Activated naive CD4-positive, alpha-beta T cell treated with anti-CD3 and anti-CD28 coated beads, Interleukin-2, amount 10 ng/mL, durations not matched to agents 7 days and 5 days (primary cell): ENCODE measurements at regions not wholly inside any gene's neighbourhood (a gene's known extent, or its start where the extent isn't known, plus 50 kb on each side); places are given as distances from the start of the nearest gene placed in this dataset.
"Not testable (repeated sequence)": the region's sequence is repeated elsewhere in the genome, so short reads cannot be mapped to it uniquely, and the experiment has no call there.

Experiments used
- CTCF ChIA-PET: fragments of 350-600 bp; sonication (Branson Sonifier 250); formaldehyde crosslinking; loops from one replicate; lab custom pipeline; 2021; ENCODE audit warnings: antibody characterized with exemption; lab: Charles Lee
- DNase-seq: peaks from one replicate; pipeline ENCODE4 v3.0.0-alpha.2; 2020
- H3K27ac Mint-ChIP-seq: one replicate; pipeline ENCODE4 v1.8.0; 2021; ENCODE audit warnings: mild to moderate bottlenecking, moderate library complexity, mixed read lengths
- H3K27me3 Mint-ChIP-seq: one replicate; pipeline ENCODE4 v1.8.0; 2021; ENCODE audit warnings: mild to moderate bottlenecking, mixed read lengths
- H3K36me3 Mint-ChIP-seq: one replicate; pipeline ENCODE4 v1.8.0; 2021; ENCODE audit warnings: mixed read lengths
- H3K4me1 Mint-ChIP-seq: one replicate; pipeline ENCODE4 v1.8.0; 2021; ENCODE audit warnings: mixed read lengths
- H3K4me3 Mint-ChIP-seq: one replicate; pipeline ENCODE4 v1.8.0; 2021; ENCODE audit warnings: mild to moderate bottlenecking, moderate library complexity, mixed read lengths
- H3K9me3 Mint-ChIP-seq: one replicate; pipeline ENCODE4 v1.8.0; 2021; ENCODE audit warnings: mixed read lengths

DNA sequence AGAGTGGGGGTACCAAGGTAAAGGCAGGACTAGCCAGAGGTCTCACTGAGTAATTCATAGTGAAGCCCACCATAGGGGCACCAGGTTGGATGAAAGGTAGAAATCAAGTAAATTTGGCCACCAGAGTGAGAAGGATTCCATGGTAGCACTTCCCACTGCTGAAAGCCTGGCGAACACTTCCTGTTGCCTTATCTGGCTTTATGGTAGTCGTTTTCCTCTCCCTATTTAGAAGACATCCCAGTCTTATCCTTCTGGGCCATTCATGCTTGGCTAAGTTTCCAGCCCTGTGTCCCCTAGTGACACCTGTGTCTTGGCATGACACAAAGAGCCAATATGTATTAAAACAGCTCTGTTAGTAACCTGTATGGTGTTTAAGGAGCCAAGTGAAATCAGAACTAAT is 74.3 kb upstream of the SIPA1L2 start:
- no peaks in the 10 kb centered on the region for H3K27me3 Mint-ChIP-seq
- no peaks in the 10 kb centered on the region for H3K4me1 Mint-ChIP-seq
- H3K4me3 Mint-ChIP-seq = no peak overlapping the region
- no peak for DNase-seq
- H3K9me3 Mint-ChIP-seq = no peaks in the 10 kb centered on the region
- H3K27ac Mint-ChIP-seq = no peak overlapping the region
- CTCF ChIA-PET = no interaction called here
- H3K36me3 Mint-ChIP-seq = no peaks in the 10 kb centered on the region

GRCh38 chr1:232704694-232705680 is 75.1 kb upstream of the SIPA1L2 start:
- Mint-ChIP-seq H3K36me3 (no peaks in the 10 kb centered on the region), H3K27me3 (no peaks in the 10 kb centered on the region), H3K27ac (no peak overlapping the region), H3K4me3 (no peak overlapping the region), H3K4me1 (no peaks in the 10 kb centered on the region), H3K9me3 (no peaks in the 10 kb centered on the region)
- no peak for DNase-seq
- CTCF ChIA-PET = no interaction called here

- no peak overlapping the region for H3K4me3 Mint-ChIP-seq
These were observed 76.1 kb upstream of the SIPA1L2 start for GRCh38 chr1:232705815-232706575.

GRCh38 chr1:232707142-232707541 is 77.2 kb upstream of the SIPA1L2 start:
- no peaks in the 10 kb centered on the region for H3K4me1 Mint-ChIP-seq
- H3K27ac Mint-ChIP-seq = no peak overlapping the region
- no peak for DNase-seq
- H3K36me3 Mint-ChIP-seq = no peaks in the 10 kb centered on the region
- no peaks in the 10 kb centered on the region for H3K9me3 Mint-ChIP-seq
- no peaks in the 10 kb centered on the region for H3K27me3 Mint-ChIP-seq
- no peak overlapping the region for H3K4me3 Mint-ChIP-seq
- CTCF ChIA-PET = no interaction called here

More at GRCh38 chr1:232705815-232706575, 76.1 kb upstream of the SIPA1L2 start:
- no peaks in the 10 kb centered on the region for H3K4me1 Mint-ChIP-seq
- no peak for DNase-seq
- H3K27ac Mint-ChIP-seq = no peak overlapping the region
- CTCF ChIA-PET = no interaction called here
- H3K9me3 Mint-ChIP-seq = no peaks in the 10 kb centered on the region
- H3K36me3 Mint-ChIP-seq = no peaks in the 10 kb centered on the region
- no peaks in the 10 kb centered on the region for H3K27me3 Mint-ChIP-seq

- H3K36me3 Mint-ChIP-seq = no peaks in the 10 kb centered on the region
- no peak overlapping the region for H3K4me3 Mint-ChIP-seq
- H3K9me3 Mint-ChIP-seq = no peaks in the 10 kb centered on the region
- H3K27ac Mint-ChIP-seq = no peak overlapping the region
- H3K4me1 Mint-ChIP-seq = no peaks in the 10 kb centered on the region
- CTCF ChIA-PET = no interaction called here
- peaks cover 3% of the 10 kb centered on the region for H3K27me3 Mint-ChIP-seq
- no peak for DNase-seq
These were observed 79.5 kb upstream of the SIPA1L2 start for GRCh38 chr1:232709386-232709785.

DNA sequence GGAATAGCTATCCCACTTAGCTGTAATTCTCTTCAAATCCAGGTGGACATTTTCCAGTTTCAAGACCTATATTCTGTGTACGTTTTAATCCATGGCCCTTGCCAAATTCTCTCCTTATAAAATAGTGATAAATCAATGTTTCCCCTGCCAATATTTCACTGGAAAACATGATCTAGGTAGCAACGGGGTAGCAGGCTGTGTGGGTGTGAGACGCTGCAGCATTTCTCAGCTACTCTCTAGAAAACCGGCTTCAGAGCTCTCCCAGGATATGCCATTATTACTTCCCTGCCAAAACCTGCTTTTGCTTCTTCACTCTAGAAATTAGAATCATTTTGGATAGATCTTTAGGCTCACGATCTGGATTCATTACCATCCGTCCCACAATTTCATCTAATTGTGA is 82.1 kb upstream of the SIPA1L2 start:
- no peak for DNase-seq
- Mint-ChIP-seq H3K9me3 (no peaks in the 10 kb centered on the region), H3K27ac (no peak overlapping the region), H3K36me3 (no peaks in the 10 kb centered on the region), H3K27me3 (peaks cover 6% of the 10 kb centered on the region), H3K4me3 (no peak overlapping the region), H3K4me1 (no peaks in the 10 kb centered on the region)
- CTCF ChIA-PET = no interaction called here

DNA sequence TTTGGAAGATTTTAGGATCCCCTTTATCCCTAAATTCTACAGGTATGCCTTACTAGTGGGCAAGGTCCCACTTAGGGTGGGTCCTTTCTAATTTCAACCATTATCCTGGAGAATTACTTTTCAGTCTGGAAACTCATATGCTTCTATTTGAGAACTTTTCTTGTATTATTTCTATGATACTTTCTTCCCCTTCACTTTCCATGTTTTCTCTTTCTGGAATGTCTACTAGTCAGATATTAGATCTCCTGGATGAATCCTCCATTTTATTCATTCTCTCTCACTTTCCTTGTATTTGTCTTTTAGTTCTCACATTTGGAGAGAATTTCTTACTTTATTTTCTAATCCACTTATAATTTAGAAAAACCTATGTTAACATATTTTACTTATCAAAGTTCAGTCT is 83.9 kb upstream of the SIPA1L2 start:
- H3K4me3 Mint-ChIP-seq = no peak overlapping the region
- peaks cover 6% of the 10 kb centered on the region for H3K27me3 Mint-ChIP-seq
- H3K9me3 Mint-ChIP-seq = no peaks in the 10 kb centered on the region
- CTCF ChIA-PET = no interaction called here
- H3K27ac Mint-ChIP-seq = no peak overlapping the region
- no peak for DNase-seq
- H3K4me1 Mint-ChIP-seq = no peaks in the 10 kb centered on the region
- no peaks in the 10 kb centered on the region for H3K36me3 Mint-ChIP-seq

DNA sequence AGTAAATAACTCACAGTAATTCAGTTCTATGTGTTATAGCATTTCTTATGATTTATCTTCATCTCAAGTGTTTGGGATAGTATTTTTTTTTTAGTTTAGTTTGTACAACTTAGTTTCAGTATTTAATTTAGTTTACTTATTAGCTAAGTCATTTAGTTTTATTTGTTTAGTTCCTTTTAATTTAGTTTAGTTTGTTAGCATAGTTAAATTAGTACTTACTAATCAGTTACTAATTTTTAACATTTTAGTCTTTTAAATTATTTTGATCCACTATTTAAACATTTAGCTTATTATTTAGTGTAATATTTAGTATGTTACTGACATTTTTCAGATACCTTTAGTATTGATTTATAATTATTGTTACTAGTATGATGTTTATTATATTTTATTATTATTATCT is 85.2 kb upstream of the SIPA1L2 start:
- H3K9me3 Mint-ChIP-seq = no peaks in the 10 kb centered on the region
- H3K36me3 Mint-ChIP-seq = no peaks in the 10 kb centered on the region
- H3K27ac Mint-ChIP-seq = no peak overlapping the region
- CTCF ChIA-PET = no interaction called here
- peaks cover 6% of the 10 kb centered on the region for H3K27me3 Mint-ChIP-seq
- H3K4me3 Mint-ChIP-seq = no peak overlapping the region
- no peaks in the 10 kb centered on the region for H3K4me1 Mint-ChIP-seq
- DNase-seq = no peak

GRCh38 chr1:232717911-232718310 is 87.3 kb upstream of the MAP10 start:
- H3K4me1 Mint-ChIP-seq, H3K36me3 Mint-ChIP-seq, H3K4me3 Mint-ChIP-seq, DNase-seq, H3K9me3 Mint-ChIP-seq, H3K27ac Mint-ChIP-seq, H3K27me3 Mint-ChIP-seq, CTCF ChIA-PET: not testable (repeated sequence)

DNA sequence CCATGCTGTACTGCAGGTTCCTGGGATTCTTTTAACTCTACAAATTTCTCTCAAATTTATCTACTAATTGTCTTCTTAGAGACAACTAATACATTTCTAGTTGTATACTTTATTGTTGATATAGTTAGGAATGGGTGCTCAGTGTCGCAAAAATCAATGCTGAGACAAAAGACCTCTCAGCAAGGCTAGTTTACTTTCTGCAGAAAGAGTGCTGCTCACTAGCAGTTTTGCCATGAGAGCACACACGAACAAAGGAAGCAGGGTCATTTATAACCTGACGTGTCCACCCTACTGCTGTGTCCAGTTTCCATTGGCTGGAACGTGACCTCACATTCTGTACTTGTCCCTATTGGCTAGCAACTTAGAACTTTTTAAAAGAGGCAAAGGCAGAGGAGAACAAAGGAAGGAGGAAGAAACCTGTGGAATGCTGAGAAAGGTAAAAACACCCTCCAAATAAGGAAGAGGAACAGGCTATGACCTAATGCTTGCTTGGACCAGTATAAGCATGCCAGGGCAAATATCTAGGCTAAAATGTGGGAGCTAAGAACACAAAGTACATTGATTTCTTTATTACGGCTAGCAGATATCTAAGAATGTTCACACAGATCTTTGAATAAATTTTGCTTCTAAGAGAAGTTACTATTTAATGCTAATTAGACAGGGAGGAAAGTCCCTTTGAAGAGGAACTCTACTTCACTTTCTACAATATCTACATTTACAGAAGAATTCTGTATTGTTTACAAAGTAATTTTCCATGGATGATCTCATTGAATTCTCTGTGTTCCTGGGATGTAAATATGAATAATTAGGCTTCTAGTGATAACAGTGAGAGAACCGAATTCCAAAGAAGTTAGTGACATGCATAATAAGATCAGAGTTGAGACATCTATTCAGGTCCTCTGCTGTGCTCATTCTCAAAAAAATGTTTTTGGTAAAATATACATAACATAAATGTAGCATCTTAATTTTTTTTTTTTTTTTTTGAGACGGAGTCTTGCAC is 86.0 kb upstream of the MAP10 start:
- no peaks in the 10 kb centered on the region for H3K4me1 Mint-ChIP-seq
- CTCF ChIA-PET = no interaction called here
- H3K9me3 Mint-ChIP-seq = no peaks in the 10 kb centered on the region
- no peak for DNase-seq
- no peaks in the 10 kb centered on the region for H3K36me3 Mint-ChIP-seq
- no peak overlapping the region for H3K4me3 Mint-ChIP-seq
- no peak overlapping the region for H3K27ac Mint-ChIP-seq
- H3K27me3 Mint-ChIP-seq = peaks cover 8% of the 10 kb centered on the region

GRCh38 chr1:232722626-232723025 is 82.6 kb upstream of the MAP10 start:
- H3K27me3 Mint-ChIP-seq = peaks cover 9% of the 10 kb centered on the region

DNA sequence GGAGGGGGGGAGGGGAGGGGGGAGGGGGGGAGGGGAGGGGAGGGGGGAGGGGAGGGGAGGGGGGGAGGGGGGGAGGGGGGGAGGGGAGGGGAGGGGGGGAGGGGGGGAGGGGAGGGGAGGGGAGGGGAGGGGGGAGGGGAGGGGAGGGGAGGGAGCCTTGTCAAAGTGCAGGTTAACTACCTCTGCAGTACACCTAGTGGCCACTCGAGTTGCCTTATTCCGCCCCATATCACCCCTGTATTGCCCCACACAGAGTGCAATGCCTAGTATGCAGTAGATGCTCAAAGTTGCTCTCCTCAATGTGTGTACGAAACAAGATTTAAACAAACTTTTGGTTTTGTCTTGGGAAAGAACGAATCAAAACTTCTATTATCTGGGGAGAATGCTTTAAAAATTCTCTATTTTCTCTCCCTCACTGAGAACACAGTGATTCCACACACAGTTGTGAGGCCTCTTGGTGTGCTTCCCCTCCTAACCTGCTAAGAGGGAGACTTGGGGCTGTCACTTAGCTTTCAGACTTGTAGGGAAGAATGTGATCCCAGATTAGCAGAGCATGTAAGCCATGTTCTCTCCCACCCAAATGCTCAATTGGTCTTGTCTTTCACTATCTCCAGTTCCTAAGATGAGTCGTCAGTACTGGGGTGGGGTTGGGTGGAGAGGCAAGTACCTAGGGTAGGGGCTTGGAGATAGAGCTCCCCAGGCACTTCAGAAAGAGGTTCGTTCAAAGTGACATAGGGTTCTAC is 79.7 kb upstream of the MAP10 start:
- H3K36me3 Mint-ChIP-seq = no peaks in the 10 kb centered on the region
- H3K4me3 Mint-ChIP-seq = no peak overlapping the region
- DNase-seq = no peak
- no peaks in the 10 kb centered on the region for H3K9me3 Mint-ChIP-seq
- H3K4me1 Mint-ChIP-seq = peaks cover 3% of the 10 kb centered on the region
- peaks cover 18% of the 10 kb centered on the region for H3K27me3 Mint-ChIP-seq
- no peak overlapping the region for H3K27ac Mint-ChIP-seq
- CTCF ChIA-PET = no interaction called here

More at GRCh38 chr1:232722626-232723025, 82.6 kb upstream of the MAP10 start:
- H3K36me3 Mint-ChIP-seq = no peaks in the 10 kb centered on the region
- H3K27ac Mint-ChIP-seq = no peak overlapping the region
- DNase-seq = no peak
- CTCF ChIA-PET = no interaction called here
- peaks cover 3% of the 10 kb centered on the region for H3K4me1 Mint-ChIP-seq
- H3K4me3 Mint-ChIP-seq = no peak overlapping the region
- no peaks in the 10 kb centered on the region for H3K9me3 Mint-ChIP-seq

GRCh38 chr1:232726048-232726779 is 79.0 kb upstream of the MAP10 start:
- no peak for DNase-seq
- peaks cover 17% of the 10 kb centered on the region for H3K27me3 Mint-ChIP-seq
- no peak overlapping the region for H3K27ac Mint-ChIP-seq
- H3K9me3 Mint-ChIP-seq = no peaks in the 10 kb centered on the region
- no peak overlapping the region for H3K4me3 Mint-ChIP-seq
- CTCF ChIA-PET = interaction anchor here (0.6 kb wide), 1 partner anchor 1486 kb away, joined by 3 read pairs; no protein-coding TSS in a partner anchor
- H3K4me1 Mint-ChIP-seq = peaks cover 3% of the 10 kb centered on the region
- H3K36me3 Mint-ChIP-seq = no peaks in the 10 kb centered on the region
